HEK293T (cell line): ENCODE measurements at regions not wholly inside any gene's neighbourhood (a gene's known extent, or its start where the extent isn't known, plus 50 kb on each side); places are given as distances from the start of the nearest gene placed in this dataset.
"Not testable (repeated sequence)": the region's sequence is repeated elsewhere in the genome, so short reads cannot be mapped to it uniquely, and the experiment has no call there.

Experiments used
- CTCF ChIA-PET: fragments of 350-600 bp; formaldehyde crosslinking; extraction: SDS; loops from one replicate; lab custom pipeline; 2021; ENCODE audit warnings: antibody characterized with exemption, inconsistent platforms; lab: Yijun Ruan, JAX
- POLR2A ChIA-PET: fragments of 350-600 bp; formaldehyde crosslinking; extraction: SDS; loops from one replicate; lab custom pipeline; 2020; ENCODE audit warnings: antibody characterized with exemption, inconsistent platforms; lab: Yijun Ruan, JAX
- DNase-seq: peaks from one replicate; pipeline ENCODE4 v3.0.0; 2012; ENCODE audit warnings: mixed read lengths; ENCODE audit errors: extremely low spot score
- ARNT ChIP-seq: fragments of 450-650 bp; IDR thresholded peaks from 2 replicates; pipeline ENCODE4 v1.6.1; 2017; ENCODE audit warnings: mild to moderate bottlenecking
- BHLHE40 ChIP-seq: fragments of 450-650 bp; IDR thresholded peaks from 2 replicates; pipeline ENCODE4 v1.6.1; 2016; ENCODE audit warnings: mild to moderate bottlenecking, moderate library complexity, borderline replicate concordance
- CTBP1 ChIP-seq: fragments of 450-650 bp; IDR thresholded peaks from 2 replicates; pipeline ENCODE4 v1.6.1; 2016; ENCODE audit warnings: borderline replicate concordance
- ELF4 ChIP-seq: fragments of 450-650 bp; IDR thresholded peaks from 2 replicates; pipeline ENCODE4 v1.6.1; 2017; ENCODE audit warnings: antibody characterized with exemption
- FOXA1 ChIP-seq: fragments of 450-650 bp; IDR thresholded peaks from 2 replicates; pipeline ENCODE4 v1.6.1; 2016; ENCODE audit warnings: mild to moderate bottlenecking
- FOXK2 ChIP-seq: fragments of 450-650 bp; IDR thresholded peaks from 2 replicates; pipeline ENCODE4 v1.6.1; 2016; ENCODE audit warnings: mild to moderate bottlenecking
- FOXM1 ChIP-seq: fragments of 450-650 bp; IDR thresholded peaks from 2 replicates; pipeline ENCODE4 v1.6.1; 2017; ENCODE audit warnings: mild to moderate bottlenecking, borderline replicate concordance
- HDGF ChIP-seq: fragments of 450-650 bp; IDR thresholded peaks from 2 replicates; pipeline ENCODE4 v1.6.1; 2017; ENCODE audit warnings: antibody characterized with exemption, borderline replicate concordance
- L3MBTL2 ChIP-seq: fragments of 450-650 bp; conservative IDR thresholded peaks from 2 replicates; pipeline ENCODE4 v1.6.1; 2016; ENCODE audit warnings: mild to moderate bottlenecking
- LEF1 ChIP-seq: fragments of 450-650 bp; IDR thresholded peaks from 2 replicates; pipeline ENCODE4 v1.6.1; 2017; ENCODE audit warnings: mild to moderate bottlenecking, borderline replicate concordance
- NFRKB ChIP-seq: fragments of 450-650 bp; IDR thresholded peaks from 2 replicates; pipeline ENCODE4 v1.6.1; 2016; ENCODE audit warnings: mild to moderate bottlenecking, moderate library complexity
- SP1 ChIP-seq: fragments of 450-650 bp; IDR thresholded peaks from 2 replicates; pipeline ENCODE4 v1.6.1; 2017
- SUZ12 ChIP-seq: fragments of 450-650 bp; IDR thresholded peaks from 2 replicates; pipeline ENCODE4 v1.6.1; 2016; ENCODE audit warnings: mild to moderate bottlenecking
- TARDBP ChIP-seq: fragments of 450-650 bp; IDR thresholded peaks from 2 replicates; pipeline ENCODE4 v1.6.1; 2016
- ZNF384 ChIP-seq: fragments of 450-650 bp; IDR thresholded peaks from 2 replicates; pipeline ENCODE4 v1.6.1; 2016
- TF ChIP-seq, protein P1 (sequence below): fragments of 450-650 bp; IDR thresholded peaks from 2 replicates; pipeline ENCODE4 v1.6.1; 2016

DNA sequence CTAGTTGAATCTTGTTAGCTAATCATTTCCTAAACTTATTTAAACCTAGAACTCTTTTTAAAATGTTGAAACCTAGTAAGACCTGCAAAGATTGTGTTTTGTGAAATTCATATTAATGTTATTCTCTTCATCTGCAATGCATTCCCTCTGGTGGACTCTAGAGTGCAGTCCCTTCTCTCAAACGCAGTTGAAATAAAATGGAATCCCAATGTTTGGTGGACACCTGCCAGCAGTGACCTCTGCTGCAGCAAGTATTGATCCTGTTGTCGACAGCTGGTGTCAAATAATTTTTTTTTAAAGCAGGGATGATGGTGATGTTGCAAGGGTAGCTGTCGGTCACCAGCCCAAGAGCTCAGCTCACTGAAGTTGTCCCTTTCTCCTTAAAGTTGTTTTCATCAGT, 492.0 kb downstream of the ZIC3 start:
- DNase-seq, result no peak
- ChIA-PET CTCF (no interaction called here), POLR2A (no interaction called here)
- TF ChIP-seq L3MBTL2, result no peak
- TF ChIP-seq CTBP1, result no peak
- no peak for TF ChIP-seq FOXM1
- no peak for TF ChIP-seq LEF1
- TF ChIP-seq SP1, result no peak
- TF ChIP-seq NFRKB, result no peak
- TF ChIP-seq HDGF, result no peak
- TF ChIP-seq, protein P1, sequence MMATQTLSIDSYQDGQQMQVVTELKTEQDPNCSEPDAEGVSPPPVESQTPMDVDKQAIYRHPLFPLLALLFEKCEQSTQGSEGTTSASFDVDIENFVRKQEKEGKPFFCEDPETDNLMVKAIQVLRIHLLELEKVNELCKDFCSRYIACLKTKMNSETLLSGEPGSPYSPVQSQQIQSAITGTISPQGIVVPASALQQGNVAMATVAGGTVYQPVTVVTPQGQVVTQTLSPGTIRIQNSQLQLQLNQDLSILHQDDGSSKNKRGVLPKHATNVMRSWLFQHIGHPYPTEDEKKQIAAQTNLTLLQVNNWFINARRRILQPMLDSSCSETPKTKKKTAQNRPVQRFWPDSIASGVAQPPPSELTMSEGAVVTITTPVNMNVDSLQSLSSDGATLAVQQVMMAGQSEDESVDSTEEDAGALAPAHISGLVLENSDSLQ, result no peak
- TF ChIP-seq ARNT, result no peak
- no peak for TF ChIP-seq FOXA1

DNA sequence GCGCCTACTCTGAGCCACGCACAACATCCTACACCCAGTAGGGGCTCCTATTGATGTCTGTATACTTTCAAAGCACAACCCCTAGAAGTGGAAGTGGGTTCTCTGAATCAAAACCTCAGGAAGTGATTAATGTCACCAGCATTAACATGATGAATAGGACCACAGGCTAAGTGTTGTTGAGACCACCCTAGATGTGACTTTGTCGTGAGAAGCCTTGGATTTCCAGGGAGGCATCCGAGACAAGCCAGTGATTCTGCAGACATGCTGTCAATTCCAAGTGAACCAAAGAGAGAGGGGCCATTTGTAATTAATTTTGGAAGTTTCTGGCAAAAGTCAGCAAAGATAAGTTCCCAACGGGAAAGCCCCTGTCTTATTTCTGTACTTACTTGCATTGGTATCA, 493.0 kb downstream of the ZIC3 start:
- POLR2A ChIA-PET, result no interaction called here
- TF ChIP-seq FOXA1 (no peak), LEF1 (no peak)
- no peak for DNase-seq
- CTCF ChIA-PET, result no interaction called here

DNA sequence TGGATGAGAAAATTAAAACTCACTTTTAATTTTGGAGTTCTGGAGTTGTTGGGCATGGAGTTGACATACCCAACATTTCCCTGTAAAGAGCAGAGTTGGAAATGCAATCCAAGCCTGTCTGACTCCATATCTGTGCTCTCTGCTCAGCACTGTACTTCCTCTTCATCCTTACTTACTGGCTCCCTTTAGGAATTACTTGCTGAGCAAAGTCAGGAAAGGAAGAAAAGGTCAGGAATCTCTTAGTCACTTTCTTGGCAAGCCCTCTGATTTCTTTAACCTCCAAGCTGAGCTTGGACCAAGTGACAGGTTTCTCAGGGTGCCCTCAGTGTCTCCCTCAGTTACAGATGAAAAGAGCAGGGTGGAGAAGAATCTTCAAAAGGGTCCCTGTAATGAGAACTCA, 501.5 kb downstream of the ZIC3 start:
- TF ChIP-seq CTBP1 (no peak), LEF1 (no peak), SP1 (no peak), NFRKB (no peak), FOXM1 (no peak), ELF4 (no peak), FOXA1 (no peak), FOXK2 (no peak), HDGF (no peak), L3MBTL2 (no peak), ZNF384 (no peak), SUZ12 (no peak), TARDBP (no peak), ARNT (no peak), BHLHE40 (no peak)
- TF ChIP-seq, protein P1, result no peak
- POLR2A ChIA-PET, result no interaction called here
- no peak for DNase-seq
- CTCF ChIA-PET, result no interaction called here

DNA sequence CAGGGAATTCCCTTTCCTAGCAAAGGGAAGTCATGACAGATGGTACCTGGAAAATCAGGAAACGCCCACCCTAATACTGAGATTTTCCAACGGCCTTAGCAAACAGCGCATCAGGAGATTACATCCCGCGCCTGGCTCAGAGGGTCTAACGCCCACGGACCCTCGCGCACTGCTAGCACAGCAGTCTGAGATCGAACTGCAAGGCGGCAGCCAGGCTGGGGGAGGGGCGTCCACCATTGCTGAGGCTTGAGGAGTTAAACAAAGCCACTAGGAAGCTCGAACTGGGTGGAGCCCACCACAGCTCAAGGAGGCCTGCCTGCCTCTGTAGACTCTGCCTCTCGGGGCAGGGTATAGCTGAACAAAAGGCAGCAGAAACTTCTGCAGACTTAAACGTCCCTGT, 507.7 kb downstream of the ZIC3 start:
- POLR2A ChIA-PET, result no interaction called here

DNA sequence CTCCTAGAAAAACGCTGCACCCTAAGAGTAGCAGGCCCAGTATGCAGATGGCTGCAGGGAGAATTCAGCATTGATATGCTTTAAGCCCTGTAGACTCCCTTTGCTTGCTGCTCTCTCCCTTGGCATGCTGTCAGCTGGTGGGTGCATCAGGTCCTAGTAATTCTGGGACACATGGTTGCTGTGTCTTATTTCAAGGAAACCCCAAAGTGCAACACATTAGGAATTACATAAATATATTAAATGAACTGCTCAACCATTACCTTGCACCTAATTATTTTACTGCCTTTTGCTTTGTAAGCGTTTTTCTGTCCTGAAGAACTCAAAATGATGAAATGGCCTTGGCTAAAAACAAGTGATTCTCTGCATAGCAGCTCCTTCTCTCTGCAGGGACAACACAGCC, 516.3 kb downstream of the ZIC3 start:
- ChIA-PET CTCF (no interaction called here), POLR2A (no interaction called here)
- no peak for DNase-seq
- TF ChIP-seq SUZ12, result no peak
- no peak for TF ChIP-seq FOXA1
- TF ChIP-seq, protein P1, result no peak
- TF ChIP-seq LEF1, result no peak
- no peak for TF ChIP-seq TARDBP
- TF ChIP-seq ZNF384, result no peak

More for the DNA sequence above, 507.7 kb downstream of the ZIC3 start:
- TF ChIP-seq TARDBP (no peak), ELF4 (no peak), FOXA1 (no peak), ZNF384 (no peak), L3MBTL2 (no peak)
- TF ChIP-seq, protein P1, result no peak
- CTCF ChIA-PET, result no interaction called here
- no peak for DNase-seq

DNA sequence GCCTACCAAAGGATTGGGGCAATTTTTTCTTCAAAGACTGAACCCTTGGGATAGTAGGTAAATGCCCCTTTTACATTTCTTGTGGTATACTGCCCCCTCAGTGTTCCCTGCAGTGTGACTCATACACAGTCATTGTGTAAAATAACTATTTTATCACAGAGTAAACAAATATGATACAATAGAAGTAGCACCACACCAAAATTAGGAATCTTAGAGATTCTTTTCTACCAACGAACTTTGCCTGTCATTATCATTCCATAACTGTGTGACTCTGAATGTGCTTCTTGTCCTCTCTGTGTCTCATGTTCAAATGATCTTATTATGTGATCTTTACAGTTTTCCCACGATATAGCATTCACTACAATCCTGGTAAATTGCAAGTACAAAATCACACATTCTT, 517.0 kb downstream of the ZIC3 start:
- TF ChIP-seq FOXA1 (no peak), FOXM1 (no peak), FOXK2 (no peak), SP1 (no peak), HDGF (no peak), CTBP1 (no peak), NFRKB (no peak), ARNT (no peak), LEF1 (no peak)
- no peak for DNase-seq
- POLR2A ChIA-PET, result no interaction called here
- CTCF ChIA-PET, result no interaction called here

DNA sequence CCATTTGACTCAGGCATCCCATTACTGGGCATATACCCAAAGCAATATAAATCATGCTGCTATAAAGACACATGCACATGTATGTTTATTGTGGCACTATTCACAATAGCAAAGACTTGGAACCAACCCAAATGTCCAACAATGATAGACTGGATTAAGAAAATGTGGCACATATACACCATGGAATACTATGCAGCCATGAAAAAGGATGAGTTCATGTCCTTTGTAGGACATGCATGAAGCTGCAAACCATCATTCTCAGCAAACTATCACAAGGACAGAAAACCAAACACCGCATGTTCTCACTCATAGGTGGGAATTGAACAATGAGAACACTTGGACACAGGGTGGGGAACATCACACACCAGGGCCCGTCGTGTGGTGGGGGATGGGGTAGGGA, 545.0 kb downstream of the ZIC3 start:
- DNase-seq, CTCF ChIA-PET, POLR2A ChIA-PET: not testable (repeated sequence)
